A673 (cell line): ENCODE measurements at regions not wholly inside any gene's neighbourhood (a gene's known extent, or its start where the extent isn't known, plus 50 kb on each side); places are given as distances from the start of the nearest gene placed in this dataset.

Experiments
- BruUV-seq: library from RNA; stranded (reverse); fragments of 400-500 nt; replicated peaks from 2 replicates; lab custom pipeline; 2021; lab: Mats Ljungman, UMichigan
- CTCF ChIA-PET: fragments of 300-600 bp; sonication (Branson Sonifier 250); formaldehyde crosslinking; loops from one replicate; lab custom pipeline; 2022; ENCODE audit warnings: antibody characterized with exemption; lab: Charles Lee
- POLR2A ChIA-PET: fragments of 300-600 bp; sonication (Branson Sonifier 250); formaldehyde crosslinking; loops from one replicate; lab custom pipeline; 2022; ENCODE audit warnings: antibody characterized with exemption; ENCODE audit not compliant: low non-redundant PET; lab: Charles Lee
- DNase-seq: peaks from one replicate; pipeline ENCODE4 v3.0.0-alpha.2; 2015; ENCODE audit warnings: low spot score
- H3K27ac ChIP-seq: fragments of 200-600 bp; sonication (generic); 2 replicates; pipeline ENCODE4 v1.5.1; 2016; ENCODE audit warnings: mixed run types, low read depth, mild to moderate bottlenecking, mixed read lengths, antibody characterized with exemption, low read length; ENCODE audit not compliant: poor library complexity, severe bottlenecking
- H3K27me3 ChIP-seq: fragments of 200-600 bp; sonication (generic); replicated peaks from 2 replicates; pipeline ENCODE4 v1.6.1; 2017; ENCODE audit warnings: mixed run types, low read depth, mild to moderate bottlenecking, mixed read lengths, antibody characterized with exemption, low read length; ENCODE audit not compliant: insufficient read depth, poor library complexity
- H3K36me3 ChIP-seq: fragments of 200-600 bp; sonication (generic); 2 replicates; pipeline ENCODE4 v1.6.1; 2016; ENCODE audit warnings: mixed run types, mild to moderate bottlenecking, mixed read lengths, antibody characterized with exemption, low read length; ENCODE audit not compliant: insufficient read depth, poor library complexity, severe bottlenecking
- H3K4me1 ChIP-seq: fragments of 200-600 bp; sonication (generic); 2 replicates; pipeline ENCODE4 v1.6.1; 2017; ENCODE audit warnings: mixed run types, mild to moderate bottlenecking, mixed read lengths, antibody characterized with exemption, low read length; ENCODE audit not compliant: insufficient read depth, poor library complexity, severe bottlenecking
- H3K4me3 ChIP-seq: fragments of 200-600 bp; sonication (generic); 2 replicates; pipeline ENCODE4 v1.5.1; 2016; ENCODE audit warnings: low read depth, mixed run types, mild to moderate bottlenecking, mixed read lengths, low read length; ENCODE audit not compliant: poor library complexity, severe bottlenecking
- H3K9me3 ChIP-seq: fragments of 200-600 bp; sonication (generic); 2 replicates; pipeline ENCODE4 v1.6.1; 2016; ENCODE audit warnings: mixed run types, low read depth, mild to moderate bottlenecking, mixed read lengths, antibody characterized with exemption, low read length; ENCODE audit not compliant: poor library complexity, severe bottlenecking
- CTCF ChIP-seq: fragments of 300-800, 200-600 bp; sonication (generic); conservative IDR thresholded peaks from 2 replicates; pipeline ENCODE4 v1.5.1; 2017; ENCODE audit warnings: low read depth, mild to moderate bottlenecking, antibody characterized with exemption, low read length, moderate library complexity, mixed read lengths
- EZH2 ChIP-seq: fragments of 200-600 bp; sonication (generic); IDR thresholded peaks from 2 replicates; pipeline ENCODE4 v1.6.1; 2017; ENCODE audit warnings: borderline replicate concordance, low read depth, mild to moderate bottlenecking, mixed read lengths, antibody characterized with exemption, low read length; ENCODE audit not compliant: poor library complexity, severe bottlenecking
- intact Hi-C: fragments of 100-400 bp; cut with micrococcal nuclease; formaldehyde crosslinking; loops from one replicate; pipeline ENCODE4 v1.10.0; 2022; ENCODE audit not compliant: unreplicated experiment

- H3K27ac ChIP-seq, result peak overlapping the region; percentile 45
- H3K27me3 ChIP-seq, result no peaks in the 10 kb centered on the region
- H3K36me3 ChIP-seq, result no peaks in the 10 kb centered on the region
- no peak overlapping the region for H3K4me3 ChIP-seq
- intact Hi-C loops, result no loop called here
- no peaks in the 10 kb centered on the region for H3K9me3 ChIP-seq
- DNase-seq, result no peak
- TF ChIP-seq EZH2 (no peak), CTCF (no peak)
- BruUV-seq, result no TSS peak
- peaks cover 30% of the 10 kb centered on the region for H3K4me1 ChIP-seq
- ChIA-PET CTCF (no interaction called here), POLR2A (no interaction called here)
Measured at GRCh38 chr12:90233168-90234100, 524.8 kb upstream of the ATP2B1 start.

GRCh38 chr12:90229407-90230170, 521.0 kb upstream of the ATP2B1 start:
- Histone ChIP-seq H3K4me3 (no peak overlapping the region), H3K4me1 (peaks cover 34% of the 10 kb centered on the region), H3K9me3 (no peaks in the 10 kb centered on the region), H3K27ac (peak overlapping the region; percentile 14), H3K36me3 (no peaks in the 10 kb centered on the region), H3K27me3 (no peaks in the 10 kb centered on the region)
- ChIA-PET CTCF (no interaction called here), POLR2A (no interaction called here)
- intact Hi-C loops, result no loop called here
- DNase-seq, result peak; percentile 63
- TF ChIP-seq CTCF (no peak), EZH2 (no peak)
- BruUV-seq, result no TSS peak

DNA sequence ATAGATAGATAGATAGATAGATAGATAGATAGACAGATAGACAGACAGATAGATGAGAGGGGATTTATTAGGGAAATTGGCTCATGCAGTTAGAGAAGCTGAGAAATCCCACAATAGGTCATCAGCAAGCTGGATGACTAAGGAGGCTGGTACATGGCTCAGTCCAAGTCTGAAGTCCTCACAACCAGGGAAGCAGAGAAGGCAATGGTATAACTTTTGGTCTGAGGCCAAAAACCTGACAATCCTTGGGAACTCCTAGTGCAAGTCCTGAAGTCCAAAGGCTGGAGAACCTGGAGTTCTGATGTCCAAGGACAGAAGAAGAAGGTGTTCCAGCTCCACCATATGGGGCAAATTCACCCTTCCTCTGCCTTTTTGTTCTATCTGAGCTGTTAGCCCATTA, 517.6 kb upstream of the ATP2B1 start:
- Histone ChIP-seq H3K4me3 (no peak overlapping the region), H3K9me3 (no peaks in the 10 kb centered on the region), H3K4me1 (peaks cover 31% of the 10 kb centered on the region), H3K36me3 (no peaks in the 10 kb centered on the region), H3K27ac (no peak overlapping the region), H3K27me3 (no peaks in the 10 kb centered on the region)
- BruUV-seq, result no TSS peak
- intact Hi-C loops, result no loop called here
- POLR2A ChIA-PET, result no interaction called here
- CTCF ChIA-PET, result no interaction called here
- DNase-seq, result no peak
- TF ChIP-seq CTCF, result no peak
- TF ChIP-seq EZH2, result no peak
